Right ventricle myocardium superior (tissue), 1 donor: ENCODE measurements at regions not wholly inside any gene's neighbourhood (a gene's known extent, or its start where the extent isn't known, plus 50 kb on each side); places are given as distances from the start of the nearest gene placed in this dataset.

Experiments used
- ATAC-seq: fragments of 200-7000 bp; cut with Tn5 transposase; one replicate; pipeline ENCODE4 v1.9.1; 2020; ENCODE audit warnings: mild to moderate bottlenecking; ENCODE audit not compliant: poor library complexity
- DNase-seq: peaks from one replicate; pipeline ENCODE4 v3.0.0-alpha.2; 2020
- intact Hi-C: fragments of 100-400 bp; cut with DNase I; formaldehyde crosslinking; loops from one replicate; pipeline ENCODE4 v1.11.2; 2022
- donor health status: DM: no; HTN: yes; CAD: no; lungs with severe emphysema.

DNA sequence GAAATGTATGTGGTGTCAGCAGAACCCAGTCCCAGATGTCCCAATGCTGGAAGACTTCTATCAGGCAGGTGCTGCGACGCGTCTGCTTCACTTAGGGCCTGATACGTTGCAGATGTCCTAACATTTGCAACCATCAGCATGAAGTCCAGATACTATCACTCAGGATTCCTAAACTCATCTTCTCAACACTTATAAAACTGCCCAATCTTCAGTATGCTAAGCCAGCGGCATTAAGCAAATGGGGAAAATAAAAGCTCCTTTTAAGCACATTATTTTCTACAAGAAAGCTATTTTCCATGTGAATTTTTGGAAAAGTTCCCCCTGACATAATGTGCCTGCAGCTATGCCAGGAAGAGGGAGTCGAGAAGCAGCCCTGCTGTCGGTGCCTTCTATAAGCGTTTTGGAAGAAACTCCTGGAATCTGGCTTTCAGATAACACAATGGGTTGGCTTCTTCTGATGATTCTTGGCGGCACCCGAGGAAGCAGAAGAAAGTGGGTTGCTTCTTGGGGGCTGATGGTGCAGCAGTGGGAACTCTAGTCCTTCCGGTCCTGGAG lies 60.7 kb upstream of the ITGA6 start:
- no peak for DNase-seq
- intact Hi-C loops = no loop called here
- no peak for ATAC-seq

DNA sequence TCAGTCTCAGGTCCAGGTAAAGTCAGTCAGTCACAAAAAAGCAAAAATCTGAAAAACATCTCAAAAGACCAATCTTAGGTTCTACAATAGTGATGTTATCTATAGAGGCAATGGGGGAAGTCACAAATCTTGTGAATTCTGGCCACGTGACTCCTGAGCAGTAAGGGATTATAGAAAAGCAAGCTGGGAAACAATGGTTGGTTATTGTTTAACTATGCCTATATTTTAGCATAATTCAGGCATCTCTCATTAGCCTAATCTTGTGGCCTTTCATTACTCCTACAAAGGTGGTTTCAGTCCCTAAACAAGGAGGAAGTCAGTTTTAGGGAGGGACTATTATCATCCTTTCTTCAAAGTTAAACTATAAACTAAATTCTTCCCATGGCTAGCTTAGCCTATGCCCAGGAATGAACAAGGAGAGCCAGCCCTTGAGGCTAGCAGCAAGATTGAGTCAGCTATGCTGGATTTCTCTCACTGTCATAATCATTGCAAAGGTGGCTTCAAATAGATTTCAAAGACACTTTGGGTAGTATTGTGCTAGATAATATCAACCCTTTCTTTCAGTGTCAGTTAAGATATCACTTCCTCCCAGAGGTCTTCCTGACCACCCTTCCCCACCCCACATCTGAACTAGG lies 56.4 kb upstream of the ITGA6 start:
- ATAC-seq (no peak), DNase-seq (no peak)
- intact Hi-C loops = no loop called here

DNA sequence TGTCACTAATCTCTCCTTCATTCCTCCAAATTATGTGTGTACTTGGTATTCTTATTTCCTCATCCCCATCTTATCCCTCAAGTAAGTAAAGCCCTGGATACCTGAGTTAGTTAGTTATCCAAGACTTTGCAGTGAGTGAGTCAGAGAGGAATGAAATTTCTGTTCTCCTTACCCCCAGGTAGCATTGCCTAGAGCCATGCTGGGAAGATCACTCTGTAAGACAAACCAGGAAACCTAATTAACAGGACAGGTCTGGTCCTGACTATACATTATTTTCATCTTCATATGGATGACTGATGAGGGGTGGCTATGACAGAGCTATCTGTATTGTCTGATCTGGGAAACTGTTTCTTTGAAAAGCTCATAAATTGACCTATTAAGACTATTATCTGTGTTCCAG lies 55.0 kb upstream of the ITGA6 start:
- intact Hi-C loops = no loop called here
- no peak for ATAC-seq
- DNase-seq = no peak

DNA sequence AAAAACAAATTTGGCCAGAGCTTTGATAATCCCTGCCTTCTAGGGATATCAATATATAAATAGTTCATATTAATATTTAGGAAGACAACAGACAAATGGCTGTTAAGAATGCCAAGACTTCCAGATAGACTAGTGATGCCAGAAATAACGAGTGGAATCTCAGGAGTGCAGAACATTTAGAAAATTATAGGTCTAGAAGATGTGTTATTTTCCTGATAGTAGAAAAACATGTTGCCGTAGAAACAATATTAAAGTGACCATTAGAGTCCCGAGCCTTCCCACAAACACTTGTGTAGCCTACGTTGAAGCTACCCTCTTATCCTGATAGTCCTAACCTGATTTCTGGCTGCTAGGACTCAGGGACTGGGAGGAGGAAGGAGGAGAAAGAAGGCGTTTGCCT lies 54.3 kb upstream of the ITGA6 start:
- DNase-seq (no peak), ATAC-seq (no peak)
- intact Hi-C loops = no loop called here

DNA sequence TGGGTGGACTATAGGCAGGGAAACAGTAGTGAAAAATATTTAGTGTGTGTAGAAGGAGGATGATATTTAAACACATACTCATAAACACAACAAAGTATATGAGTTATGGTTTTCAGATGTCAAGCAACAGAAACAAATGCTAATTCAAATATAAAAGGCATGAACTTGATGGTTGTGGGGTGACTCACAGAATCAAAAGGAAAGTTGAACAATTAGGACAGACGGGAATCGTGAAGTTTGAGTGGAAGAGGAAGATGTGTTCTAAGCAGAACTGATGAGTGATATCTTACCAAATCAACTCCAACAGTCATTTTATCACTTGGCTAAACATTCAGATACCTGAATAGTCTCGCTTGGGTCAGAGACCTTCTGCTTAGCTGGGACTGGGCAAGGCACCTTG lies 53.6 kb upstream of the ITGA6 start:
- no peak for DNase-seq
- intact Hi-C loops = no loop called here
- no peak for ATAC-seq

DNA sequence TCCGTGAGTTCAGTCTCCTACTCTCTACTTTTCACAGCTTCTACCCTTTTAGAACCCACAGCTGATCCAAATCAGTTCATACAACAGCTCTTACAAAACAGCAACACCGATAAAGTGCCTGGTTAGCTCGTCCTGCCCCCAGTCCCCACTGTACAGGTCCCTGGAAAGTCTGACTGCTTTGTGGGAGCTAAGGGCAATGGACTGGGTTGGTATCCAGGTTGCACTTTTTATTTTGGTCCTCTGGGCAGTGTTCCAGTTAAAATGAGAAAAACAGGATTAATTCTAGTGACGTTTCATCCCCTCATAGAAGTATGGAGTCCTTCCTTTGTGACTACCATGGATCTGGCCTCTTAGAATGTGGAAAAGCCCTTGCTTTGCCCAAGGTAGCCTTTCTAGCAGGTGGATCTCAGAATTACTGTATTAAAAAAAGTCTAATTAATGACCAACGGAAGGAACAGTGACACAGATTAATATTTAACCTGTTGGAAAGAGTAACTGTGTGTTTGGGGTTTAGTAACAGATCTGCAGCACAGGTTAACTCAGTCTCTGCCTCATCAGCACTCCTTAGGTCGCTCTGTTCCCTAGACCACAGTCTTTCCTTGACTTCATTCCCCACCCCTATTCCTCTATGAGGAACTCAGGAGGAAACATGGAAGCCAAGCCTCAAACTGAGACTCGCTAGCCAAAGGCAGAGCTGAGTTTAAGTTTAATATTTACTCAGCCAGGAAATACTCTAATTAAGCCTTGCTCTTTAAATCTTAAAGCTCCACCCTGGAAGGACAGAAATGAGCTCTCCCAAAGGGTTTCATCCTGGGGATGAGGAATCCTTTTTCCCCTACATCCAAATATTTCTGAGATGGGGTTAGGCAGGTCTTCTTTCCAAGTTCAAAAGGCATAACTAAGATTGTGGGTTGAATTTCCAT lies 52.8 kb upstream of the ITGA6 start:
- DNase-seq (no peak), ATAC-seq (no peak)
- intact Hi-C loops = no loop called here

DNA sequence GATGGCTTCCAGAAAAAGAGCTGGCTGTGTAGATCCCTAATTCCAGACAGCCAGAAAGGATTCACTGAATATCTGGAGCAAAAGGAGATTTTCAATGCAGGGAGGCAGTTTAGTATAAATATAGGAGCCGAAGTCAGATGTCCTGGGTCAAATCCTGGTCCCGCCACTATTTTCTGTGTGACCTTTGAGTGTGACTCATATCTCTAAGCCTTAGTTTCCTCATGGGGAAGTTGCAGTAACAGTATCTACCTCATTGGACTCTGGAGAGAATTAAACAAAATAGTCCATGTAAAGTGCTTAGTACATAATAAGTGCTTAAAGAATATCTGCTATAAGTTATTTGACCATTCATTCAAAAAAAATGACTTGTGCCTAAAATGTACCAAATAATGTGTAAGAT lies 52.1 kb upstream of the ITGA6 start:
- DNase-seq = no peak
- intact Hi-C loops = no loop called here
- no peak for ATAC-seq

DNA sequence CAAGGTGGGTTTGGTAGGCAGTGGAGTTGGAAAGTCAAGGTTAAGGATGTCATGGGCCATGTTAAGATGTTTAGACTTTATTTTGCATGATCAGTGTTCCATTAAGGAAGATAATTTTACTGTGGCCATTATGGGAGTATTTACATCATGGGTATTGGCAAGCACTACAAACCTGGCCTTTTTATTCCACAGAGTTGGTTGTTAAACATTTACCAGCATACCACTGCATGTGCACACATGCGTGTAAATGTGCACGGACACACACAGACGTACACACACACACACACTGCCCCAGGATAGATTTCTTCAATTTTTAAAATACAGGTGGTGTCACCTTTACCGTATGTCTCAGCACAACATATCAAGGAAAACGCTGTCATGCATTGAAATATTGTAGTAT lies 51.4 kb upstream of the ITGA6 start:
- ATAC-seq (no peak), DNase-seq (no peak)
- intact Hi-C loops = no loop called here

DNA sequence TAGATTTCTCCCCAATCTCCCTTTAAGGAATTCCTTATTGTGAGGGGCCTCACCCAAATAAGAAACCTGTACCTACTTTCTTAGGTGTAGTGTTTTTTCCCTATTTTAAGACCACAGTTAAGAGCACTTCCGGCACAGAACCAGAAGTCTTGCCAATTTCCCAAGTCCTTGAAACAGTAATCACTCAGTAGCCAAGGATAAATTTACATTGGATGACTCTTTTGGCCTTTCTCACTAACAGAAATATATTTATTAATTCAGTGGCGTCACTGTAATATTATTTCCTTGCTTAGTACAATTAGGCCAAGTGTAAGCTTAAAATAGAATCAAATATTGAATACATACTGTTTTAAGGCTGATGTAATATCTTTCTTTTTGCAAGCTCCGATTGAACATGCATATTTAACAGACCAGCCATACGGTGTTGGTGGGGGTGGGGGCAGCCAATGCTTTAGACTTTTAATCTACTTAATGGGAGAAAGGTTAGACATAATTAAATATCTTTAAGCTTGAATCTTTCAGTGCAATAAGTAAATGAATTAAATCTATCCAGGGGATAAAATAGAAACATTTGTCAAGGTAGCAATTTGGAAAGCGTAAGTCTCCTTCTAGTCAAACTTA lies 50.8 kb upstream of the ITGA6 start:
- ATAC-seq (no peak), DNase-seq (no peak)
- intact Hi-C loops = no loop called here

DNA sequence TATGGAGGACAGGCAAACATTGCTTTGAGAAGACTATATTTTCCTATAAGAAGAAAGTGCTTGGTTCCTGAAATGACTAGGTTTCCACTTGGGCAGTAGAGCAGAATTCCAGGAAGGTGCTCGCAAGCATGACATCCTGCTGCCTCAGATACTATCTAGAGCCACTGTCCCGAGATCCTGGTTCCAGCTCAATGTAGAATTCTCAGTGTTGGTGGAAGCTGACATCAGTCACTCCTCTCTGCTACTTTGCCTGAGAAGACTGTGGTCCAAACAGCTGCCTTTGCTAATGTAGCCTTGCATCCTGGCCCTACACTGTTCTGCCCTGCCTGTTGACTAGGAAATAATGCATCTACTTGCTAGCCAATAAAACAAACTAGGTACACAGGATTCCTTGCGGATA lies 50.0 kb upstream of the ITGA6 start:
- ATAC-seq = no peak
- intact Hi-C loops = no loop called here

More for the DNA sequence above, 50.0 kb upstream of the ITGA6 start:
- DNase-seq = no peak
